Naive thymus-derived CD4-positive, alpha-beta T cell (primary cell): ENCODE measurements at regions not wholly inside any gene's neighbourhood (a gene's known extent, or its start where the extent isn't known, plus 50 kb on each side); places are given as distances from the start of the nearest gene placed in this dataset.

Experiments used
- ATAC-seq: fragments of 150-1000 bp; cut with Tn5 transposase; 2 replicates; pipeline ENCODE4 v1.10.0; 2021; ENCODE audit warnings: mild to moderate bottlenecking, moderate library complexity
- CTCF ChIA-PET: fragments of 350-600 bp; sonication (Branson Sonifier 250); formaldehyde crosslinking; loops from one replicate; lab custom pipeline; 2021; ENCODE audit warnings: antibody characterized with exemption; lab: Charles Lee
- POLR2A ChIA-PET: fragments of 350-600 bp; sonication (Branson Sonifier 250); formaldehyde crosslinking; loops from one replicate; lab custom pipeline; 2021; ENCODE audit warnings: antibody characterized with exemption, inconsistent platforms; lab: Charles Lee
- DNase-seq, 9 donors: peaks; one replicate each; pipeline versions ENCODE4 v3.0.0 to v3.0.0-alpha.2; 2020 to 2022; ENCODE audit warnings: mixed read lengths in 1 of 9
- H3K27ac ChIP-seq: one replicate; pipeline ENCODE4 v1.7.0; 2013; ENCODE audit warnings: mild to moderate bottlenecking, low read depth, low read length, moderate library complexity
- H3K27me3 ChIP-seq, 2 donors: one replicate each; pipeline ENCODE4 v1.7.0; 2013; ENCODE audit warnings: low read length in 2 of 2, mild to moderate bottlenecking in 2 of 2, moderate library complexity in 2 of 2; ENCODE audit not compliant: control insufficient read depth in 2 of 2, insufficient read depth in 2 of 2
- H3K36me3 ChIP-seq, 3 experiments: 1 replicate in 2 of 3; 2 replicates in 1 of 3; pipeline ENCODE4 v1.7.0; 2013; ENCODE audit warnings: low read length in 3 of 3, mild to moderate bottlenecking in 3 of 3, moderate library complexity in 1 of 3; ENCODE audit not compliant: insufficient read depth in 3 of 3, control insufficient read depth in 2 of 3
- H3K4me1 ChIP-seq, 2 donors: one replicate each; pipeline ENCODE4 v1.7.0; 2013; ENCODE audit warnings: low read length in 2 of 2, mild to moderate bottlenecking in 2 of 2, moderate library complexity in 1 of 2; ENCODE audit not compliant: control insufficient read depth in 2 of 2, insufficient read depth in 2 of 2
- H3K4me3 ChIP-seq: 2 replicates; pipeline ENCODE4 v1.7.0; 2013; ENCODE audit warnings: mild to moderate bottlenecking, low read length
- H3K9me3 ChIP-seq, 3 experiments: 1 replicate in 2 of 3; 2 replicates in 1 of 3; pipeline ENCODE4 v1.7.0; 2013; ENCODE audit warnings: low read length in 3 of 3; ENCODE audit not compliant: control insufficient read depth in 2 of 3
- H3K27ac Mint-ChIP-seq, 9 donors: one replicate each; pipeline ENCODE4 v1.8.0; 2020 to 2022; ENCODE audit warnings: mixed read lengths in 9 of 9, mild to moderate bottlenecking in 8 of 9, moderate library complexity in 5 of 9, inconsistent platforms in 2 of 9
- H3K27me3 Mint-ChIP-seq, 5 donors: one replicate each; pipeline ENCODE4 v1.8.0; 2021 to 2022; ENCODE audit warnings: mixed read lengths in 5 of 5, mild to moderate bottlenecking in 1 of 5
- H3K36me3 Mint-ChIP-seq, 5 donors: one replicate each; pipeline ENCODE4 v1.8.0; 2020 to 2022; ENCODE audit warnings: mixed read lengths in 5 of 5, mild to moderate bottlenecking in 3 of 5, inconsistent platforms in 1 of 5
- H3K4me1 Mint-ChIP-seq, 7 donors: one replicate each; pipeline ENCODE4 v1.8.0; 2020 to 2022; ENCODE audit warnings: mixed read lengths in 7 of 7, mild to moderate bottlenecking in 3 of 7, inconsistent platforms in 1 of 7
- H3K4me3 Mint-ChIP-seq, 10 donors: one replicate each; pipeline ENCODE4 v1.8.0; 2020 to 2022; ENCODE audit warnings: mild to moderate bottlenecking in 10 of 10, mixed read lengths in 10 of 10, moderate library complexity in 6 of 10, inconsistent platforms in 2 of 10
- H3K9me3 Mint-ChIP-seq, 11 donors: one replicate each; pipeline ENCODE4 v1.8.0; 2020 to 2022; ENCODE audit warnings: mixed read lengths in 11 of 11, mild to moderate bottlenecking in 4 of 11, inconsistent platforms in 1 of 11, moderate library complexity in 1 of 11
- intact Hi-C, 2 donors: fragments of 100-400 bp; cut with micrococcal nuclease; formaldehyde crosslinking; loops; one replicate each; pipeline ENCODE4 v1.15.1; 2023

- Mint-ChIP-seq H3K4me3 (no peak overlapping the region), H3K4me1 (no peaks in the 10 kb centered on the region), H3K9me3 (peaks cover 0 to 8% (median 0%) of the 10 kb centered on the region in 11 donors), H3K27me3 (peaks cover 0 to 10% (median 0%) of the 10 kb centered on the region in 5 donors), H3K36me3 (no peaks in the 10 kb centered on the region), H3K27ac (no peak overlapping the region)
- no peak overlapping the region for H3K4me3 ChIP-seq
- ATAC-seq (no peak), DNase-seq (no peak)
- H3K27ac ChIP-seq = no peak overlapping the region
- POLR2A ChIA-PET = no interaction called here
- no peaks in the 10 kb centered on the region for H3K9me3 ChIP-seq
- H3K36me3 ChIP-seq = no peaks in the 10 kb centered on the region
- H3K27me3 ChIP-seq = no peaks in the 10 kb centered on the region
- no peaks in the 10 kb centered on the region for H3K4me1 ChIP-seq
- CTCF ChIA-PET = no interaction called here
- intact Hi-C loops = no loop called here
Measured at GRCh38 chr3:161576714-161577510, 80.3 kb downstream of the OTOL1 start.

GRCh38 chr3:161577662-161578061, 81.1 kb downstream of the OTOL1 start:
- Mint-ChIP-seq H3K9me3 (peaks cover 0 to 8% (median 0%) of the 10 kb centered on the region in 11 donors), H3K4me3 (no peak overlapping the region), H3K36me3 (no peaks in the 10 kb centered on the region), H3K27ac (no peak overlapping the region), H3K4me1 (no peaks in the 10 kb centered on the region), H3K27me3 (peaks cover 0 to 10% (median 0%) of the 10 kb centered on the region in 5 donors)
- Histone ChIP-seq H3K9me3 (no peaks in the 10 kb centered on the region), H3K4me3 (no peak overlapping the region), H3K27ac (no peak overlapping the region), H3K4me1 (no peaks in the 10 kb centered on the region), H3K27me3 (no peaks in the 10 kb centered on the region), H3K36me3 (no peaks in the 10 kb centered on the region)
- intact Hi-C loops = no loop called here
- ChIA-PET POLR2A (no interaction called here), CTCF (no interaction called here)
- ATAC-seq = no peak
- DNase-seq = no peak

GRCh38 chr3:161579395-161580126, 83.0 kb downstream of the OTOL1 start:
- Histone ChIP-seq H3K27me3 (no peaks in the 10 kb centered on the region), H3K4me1 (no peaks in the 10 kb centered on the region), H3K36me3 (no peaks in the 10 kb centered on the region), H3K27ac (no peak overlapping the region), H3K4me3 (no peak overlapping the region), H3K9me3 (no peaks in the 10 kb centered on the region)
- no peaks in the 10 kb centered on the region for H3K4me1 Mint-ChIP-seq
- ChIA-PET CTCF (no interaction called here), POLR2A (no interaction called here)
- no peak overlapping the region for H3K4me3 Mint-ChIP-seq
- no peak overlapping the region for H3K27ac Mint-ChIP-seq
- H3K9me3 Mint-ChIP-seq = peaks cover 0 to 6% (median 0%) of the 10 kb centered on the region in 11 donors
- H3K36me3 Mint-ChIP-seq = no peaks in the 10 kb centered on the region
- no peak for DNase-seq
- ATAC-seq = no peak
- peaks cover 0 to 7% (median 0%) of the 10 kb centered on the region in 5 donors for H3K27me3 Mint-ChIP-seq
- intact Hi-C loops = no loop called here

DNA sequence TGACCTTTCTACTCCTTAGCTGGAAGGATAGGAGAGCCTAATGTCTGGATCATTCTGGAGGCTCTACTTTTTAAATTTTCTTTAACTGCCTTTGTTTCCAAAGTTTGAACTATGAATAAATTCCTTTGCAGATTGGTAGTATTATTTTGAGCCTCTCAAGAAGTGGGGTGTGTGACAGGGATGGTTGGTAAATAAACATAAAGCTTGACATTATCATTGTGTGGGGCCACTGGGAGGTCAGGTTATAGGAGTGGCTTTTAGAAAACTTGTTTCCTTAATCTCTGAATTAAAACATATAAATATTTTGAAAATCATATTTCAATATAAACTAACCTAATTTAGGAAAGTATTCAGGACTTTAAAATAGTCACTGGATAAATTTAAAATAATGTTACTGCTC, 89.3 kb downstream of the OTOL1 start:
- no peaks in the 10 kb centered on the region for H3K36me3 ChIP-seq
- ATAC-seq = no peak
- no peaks in the 10 kb centered on the region for H3K9me3 ChIP-seq
- POLR2A ChIA-PET = no interaction called here
- no peak overlapping the region for H3K27ac ChIP-seq
- no peak overlapping the region for H3K27ac Mint-ChIP-seq
- CTCF ChIA-PET = no interaction called here
- H3K9me3 Mint-ChIP-seq = peaks cover 0 to 7% (median 2%) of the 10 kb centered on the region in 11 donors
- intact Hi-C loops = no loop called here
- H3K4me3 ChIP-seq = no peak overlapping the region
- no peaks in the 10 kb centered on the region for H3K4me1 ChIP-seq
- H3K27me3 Mint-ChIP-seq = no peaks in the 10 kb centered on the region
- H3K27me3 ChIP-seq = no peaks in the 10 kb centered on the region
- no peaks in the 10 kb centered on the region for H3K4me1 Mint-ChIP-seq
- no peak for DNase-seq
- H3K4me3 Mint-ChIP-seq = no peak overlapping the region
- no peaks in the 10 kb centered on the region for H3K36me3 Mint-ChIP-seq

- Mint-ChIP-seq H3K27ac (no peak overlapping the region), H3K4me1 (no peaks in the 10 kb centered on the region), H3K9me3 (peaks cover 2 to 12% (median 4%) of the 10 kb centered on the region in 11 donors), H3K36me3 (no peaks in the 10 kb centered on the region), H3K27me3 (no peaks in the 10 kb centered on the region), H3K4me3 (no peak overlapping the region)
- H3K4me3 ChIP-seq = no peak overlapping the region
- intact Hi-C loops = no loop called here
- ATAC-seq (no peak), DNase-seq (no peak)
- H3K4me1 ChIP-seq = no peaks in the 10 kb centered on the region
- ChIA-PET CTCF (no interaction called here), POLR2A (no interaction called here)
- no peaks in the 10 kb centered on the region for H3K27me3 ChIP-seq
- no peaks in the 10 kb centered on the region for H3K36me3 ChIP-seq
- H3K9me3 ChIP-seq = no peaks in the 10 kb centered on the region
- H3K27ac ChIP-seq = no peak overlapping the region
Measured at GRCh38 chr3:161586556-161587235, 90.1 kb downstream of the OTOL1 start.

GRCh38 chr3:161598639-161599038, 102.0 kb downstream of the OTOL1 start:
- CTCF ChIA-PET = no interaction called here
- no peaks in the 10 kb centered on the region for H3K9me3 ChIP-seq
- ATAC-seq = no peak
- H3K4me3 ChIP-seq = no peak overlapping the region
- peaks cover 0 to 1% (median 0%) of the 10 kb centered on the region in 11 donors for H3K9me3 Mint-ChIP-seq
- no peaks in the 10 kb centered on the region for H3K36me3 Mint-ChIP-seq
- POLR2A ChIA-PET = no interaction called here
- H3K4me1 ChIP-seq = no peaks in the 10 kb centered on the region
- H3K4me1 Mint-ChIP-seq = no peaks in the 10 kb centered on the region
- H3K27ac Mint-ChIP-seq = no peak overlapping the region
- no peak overlapping the region for H3K4me3 Mint-ChIP-seq
- H3K36me3 ChIP-seq = no peaks in the 10 kb centered on the region
- DNase-seq = no peak
- intact Hi-C loops = no loop called here
- H3K27me3 ChIP-seq = no peaks in the 10 kb centered on the region
- no peak overlapping the region for H3K27ac ChIP-seq
- peaks cover 0 to 4% (median 0%) of the 10 kb centered on the region in 5 donors for H3K27me3 Mint-ChIP-seq
